ENCODE measurements at regions not wholly inside any gene's neighbourhood (a gene's known extent, or its start where the extent isn't known, plus 50 kb on each side); places are given as distances from the start of the nearest gene placed in this dataset.

DNA sequence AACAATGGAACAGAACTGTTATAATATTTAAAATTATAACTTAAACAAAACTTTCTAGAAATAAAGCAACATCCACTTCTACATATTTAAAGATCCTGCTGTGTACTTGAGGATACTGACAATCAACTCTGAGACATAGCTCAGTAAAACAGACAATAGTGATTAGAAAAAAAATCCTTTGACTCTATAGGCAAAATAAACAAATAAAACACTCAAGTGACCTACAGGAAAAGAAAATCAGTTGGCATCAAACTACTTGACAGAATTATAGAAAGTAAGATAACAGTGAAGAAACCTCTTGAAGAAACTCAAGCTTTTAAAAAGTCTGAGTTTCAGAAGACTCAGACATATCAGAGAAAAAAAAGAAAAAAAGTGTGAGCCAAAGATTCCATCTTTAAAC lies 55.9 kb upstream of the THOC2 start:
- TF ChIP-seq, protein P1, sequence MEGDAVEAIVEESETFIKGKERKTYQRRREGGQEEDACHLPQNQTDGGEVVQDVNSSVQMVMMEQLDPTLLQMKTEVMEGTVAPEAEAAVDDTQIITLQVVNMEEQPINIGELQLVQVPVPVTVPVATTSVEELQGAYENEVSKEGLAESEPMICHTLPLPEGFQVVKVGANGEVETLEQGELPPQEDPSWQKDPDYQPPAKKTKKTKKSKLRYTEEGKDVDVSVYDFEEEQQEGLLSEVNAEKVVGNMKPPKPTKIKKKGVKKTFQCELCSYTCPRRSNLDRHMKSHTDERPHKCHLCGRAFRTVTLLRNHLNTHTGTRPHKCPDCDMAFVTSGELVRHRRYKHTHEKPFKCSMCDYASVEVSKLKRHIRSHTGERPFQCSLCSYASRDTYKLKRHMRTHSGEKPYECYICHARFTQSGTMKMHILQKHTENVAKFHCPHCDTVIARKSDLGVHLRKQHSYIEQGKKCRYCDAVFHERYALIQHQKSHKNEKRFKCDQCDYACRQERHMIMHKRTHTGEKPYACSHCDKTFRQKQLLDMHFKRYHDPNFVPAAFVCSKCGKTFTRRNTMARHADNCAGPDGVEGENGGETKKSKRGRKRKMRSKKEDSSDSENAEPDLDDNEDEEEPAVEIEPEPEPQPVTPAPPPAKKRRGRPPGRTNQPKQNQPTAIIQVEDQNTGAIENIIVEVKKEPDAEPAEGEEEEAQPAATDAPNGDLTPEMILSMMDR (IDR thresholded peaks at IDR 0.05): no peak
- no peak for TF ChIP-seq POLR2A (IDR thresholded peaks at IDR 0.05)

Data from lower leg skin (tissue), 3 donors.